ENCODE measurements at regions not wholly inside any gene's neighbourhood (a gene's known extent, or its start where the extent isn't known, plus 50 kb on each side); places are given as distances from the start of the nearest gene placed in this dataset.

GRCh38 chr3:98644168-98644567, 50.8 kb upstream of the CPOX start:
- H3K27me3 Mint-ChIP-seq = peaks cover 5% of the 10 kb centered on the region

GRCh38 chr3:98645039-98645438, 51.6 kb upstream of the CPOX start:
- Mint-ChIP-seq H3K36me3 (no peaks in the 10 kb centered on the region), H3K27me3 (peaks cover 5% of the 10 kb centered on the region), H3K27ac (peak overlapping the region in 1 of 3 donors; percentile 56), H3K9me3 (peaks cover 0 to 2% (median 0%) of the 10 kb centered on the region in 7 donors), H3K4me1 (no peaks in the 10 kb centered on the region), H3K4me3 (no peak overlapping the region)
- no peak overlapping the region for H3K27ac ChIP-seq (ENCODE audit: insufficient read depth, low read length, poor library complexity, severe bottlenecking)
- H3K9me3 ChIP-seq (ENCODE audit: control insufficient read depth in 2 of 2, low read length in 2 of 2) = no peaks in the 10 kb centered on the region
- ATAC-seq (ENCODE audit: low read depth in 2 of 2) = no peak
- H3K27me3 ChIP-seq (ENCODE audit: control insufficient read depth, insufficient read depth, low read length) = peaks cover 2% of the 10 kb centered on the region
- DNase-seq = no peak
- no peaks in the 10 kb centered on the region for H3K36me3 ChIP-seq (ENCODE audit: control insufficient read depth, insufficient read depth, low read length)
- H3K4me1 ChIP-seq (ENCODE audit: control insufficient read depth, insufficient read depth, low read length, poor library complexity, severe bottlenecking) = no peaks in the 10 kb centered on the region
- no peak overlapping the region for H3K4me3 ChIP-seq (ENCODE audit: low read depth, low read length)

More at GRCh38 chr3:98644168-98644567, 50.8 kb upstream of the CPOX start:
- ATAC-seq (ENCODE audit: low read depth in 2 of 2) (no peak), DNase-seq (no peak)
- Histone ChIP-seq H3K27ac (ENCODE audit: insufficient read depth, low read length, poor library complexity, severe bottlenecking) (no peak overlapping the region), H3K36me3 (ENCODE audit: control insufficient read depth, insufficient read depth, low read length) (no peaks in the 10 kb centered on the region), H3K27me3 (ENCODE audit: control insufficient read depth, insufficient read depth, low read length) (peaks cover 2% of the 10 kb centered on the region), H3K4me1 (ENCODE audit: control insufficient read depth, insufficient read depth, low read length, poor library complexity, severe bottlenecking) (no peaks in the 10 kb centered on the region), H3K9me3 (ENCODE audit: control insufficient read depth in 2 of 2, low read length in 2 of 2) (no peaks in the 10 kb centered on the region), H3K4me3 (ENCODE audit: low read depth, low read length) (no peak overlapping the region)
- Mint-ChIP-seq H3K4me3 (no peak overlapping the region), H3K4me1 (no peaks in the 10 kb centered on the region), H3K36me3 (no peaks in the 10 kb centered on the region), H3K27ac (peak overlapping the region in 2 of 3 donors; percentile 27 to 86), H3K9me3 (peaks cover 0 to 7% (median 2%) of the 10 kb centered on the region in 7 donors)

- Mint-ChIP-seq H3K36me3 (no peaks in the 10 kb centered on the region), H3K27me3 (peaks cover 14% of the 10 kb centered on the region), H3K9me3 (peaks cover 0 to 1% (median 0%) of the 10 kb centered on the region in 7 donors), H3K27ac (no peak overlapping the region), H3K4me1 (no peaks in the 10 kb centered on the region), H3K4me3 (no peak overlapping the region)
- Histone ChIP-seq H3K27me3 (ENCODE audit: control insufficient read depth, insufficient read depth, low read length) (peaks cover 6% of the 10 kb centered on the region), H3K9me3 (ENCODE audit: control insufficient read depth in 2 of 2, low read length in 2 of 2) (no peaks in the 10 kb centered on the region), H3K36me3 (ENCODE audit: control insufficient read depth, insufficient read depth, low read length) (no peaks in the 10 kb centered on the region), H3K27ac (ENCODE audit: insufficient read depth, low read length, poor library complexity, severe bottlenecking) (no peak overlapping the region), H3K4me3 (ENCODE audit: low read depth, low read length) (no peak overlapping the region), H3K4me1 (ENCODE audit: control insufficient read depth, insufficient read depth, low read length, poor library complexity, severe bottlenecking) (no peaks in the 10 kb centered on the region)
- DNase-seq (no peak), ATAC-seq (ENCODE audit: low read depth in 2 of 2) (no peak)
Measured at GRCh38 chr3:98646680-98647079, 53.3 kb upstream of the CPOX start.

- Mint-ChIP-seq H3K27me3 (peaks cover 19% of the 10 kb centered on the region), H3K4me1 (no peaks in the 10 kb centered on the region), H3K4me3 (no peak overlapping the region), H3K27ac (no peak overlapping the region), H3K36me3 (no peaks in the 10 kb centered on the region), H3K9me3 (peaks cover 0 to 1% (median 0%) of the 10 kb centered on the region in 7 donors)
- no peaks in the 10 kb centered on the region for H3K9me3 ChIP-seq (ENCODE audit: control insufficient read depth in 2 of 2, low read length in 2 of 2)
- no peaks in the 10 kb centered on the region for H3K36me3 ChIP-seq (ENCODE audit: control insufficient read depth, insufficient read depth, low read length)
- DNase-seq (no peak), ATAC-seq (ENCODE audit: low read depth in 2 of 2) (no peak)
- no peak overlapping the region for H3K4me3 ChIP-seq (ENCODE audit: low read depth, low read length)
- H3K4me1 ChIP-seq (ENCODE audit: control insufficient read depth, insufficient read depth, low read length, poor library complexity, severe bottlenecking) = no peaks in the 10 kb centered on the region
- no peak overlapping the region for H3K27ac ChIP-seq (ENCODE audit: insufficient read depth, low read length, poor library complexity, severe bottlenecking)
- peaks cover 6% of the 10 kb centered on the region for H3K27me3 ChIP-seq (ENCODE audit: control insufficient read depth, insufficient read depth, low read length)
Measured at GRCh38 chr3:98647197-98647596, 53.8 kb upstream of the CPOX start.

- Histone ChIP-seq H3K27ac (ENCODE audit: insufficient read depth, low read length, poor library complexity, severe bottlenecking) (no peak overlapping the region), H3K9me3 (ENCODE audit: control insufficient read depth in 2 of 2, low read length in 2 of 2) (no peaks in the 10 kb centered on the region), H3K36me3 (ENCODE audit: control insufficient read depth, insufficient read depth, low read length) (no peaks in the 10 kb centered on the region), H3K4me1 (ENCODE audit: control insufficient read depth, insufficient read depth, low read length, poor library complexity, severe bottlenecking) (no peaks in the 10 kb centered on the region), H3K4me3 (ENCODE audit: low read depth, low read length) (no peak overlapping the region), H3K27me3 (ENCODE audit: control insufficient read depth, insufficient read depth, low read length) (peaks cover 4% of the 10 kb centered on the region)
- H3K9me3 Mint-ChIP-seq = peaks cover 0 to 1% (median 0%) of the 10 kb centered on the region in 7 donors
- H3K36me3 Mint-ChIP-seq = no peaks in the 10 kb centered on the region
- H3K4me3 Mint-ChIP-seq = no peak overlapping the region
- H3K27me3 Mint-ChIP-seq = peaks cover 18% of the 10 kb centered on the region
- H3K27ac Mint-ChIP-seq = no peak overlapping the region
- ATAC-seq (ENCODE audit: low read depth in 2 of 2) = no peak
- H3K4me1 Mint-ChIP-seq = no peaks in the 10 kb centered on the region
- DNase-seq = no peak
Measured at GRCh38 chr3:98650971-98651779, 57.8 kb upstream of the CPOX start.

- H3K36me3 ChIP-seq (ENCODE audit: control insufficient read depth, insufficient read depth, low read length) = no peaks in the 10 kb centered on the region
- DNase-seq (no peak), ATAC-seq (ENCODE audit: low read depth in 2 of 2) (no peak)
- Mint-ChIP-seq H3K27ac (no peak overlapping the region), H3K27me3 (peaks cover 18% of the 10 kb centered on the region), H3K4me3 (no peak overlapping the region), H3K9me3 (no peaks in the 10 kb centered on the region), H3K4me1 (no peaks in the 10 kb centered on the region), H3K36me3 (no peaks in the 10 kb centered on the region)
- H3K4me3 ChIP-seq (ENCODE audit: low read depth, low read length) = no peak overlapping the region
- H3K27ac ChIP-seq (ENCODE audit: insufficient read depth, low read length, poor library complexity, severe bottlenecking) = no peak overlapping the region
- H3K27me3 ChIP-seq (ENCODE audit: control insufficient read depth, insufficient read depth, low read length) = peaks cover 4% of the 10 kb centered on the region
- no peaks in the 10 kb centered on the region for H3K4me1 ChIP-seq (ENCODE audit: control insufficient read depth, insufficient read depth, low read length, poor library complexity, severe bottlenecking)
- no peaks in the 10 kb centered on the region for H3K9me3 ChIP-seq (ENCODE audit: control insufficient read depth in 2 of 2, low read length in 2 of 2)
Measured at GRCh38 chr3:98651780-98652077, 58.3 kb upstream of the CPOX start.

- no peak for DNase-seq
- Histone ChIP-seq H3K9me3 (ENCODE audit: control insufficient read depth in 2 of 2, low read length in 2 of 2) (no peaks in the 10 kb centered on the region), H3K27me3 (ENCODE audit: control insufficient read depth, insufficient read depth, low read length) (peaks cover 13% of the 10 kb centered on the region), H3K36me3 (ENCODE audit: control insufficient read depth, insufficient read depth, low read length) (no peaks in the 10 kb centered on the region), H3K4me3 (ENCODE audit: low read depth, low read length) (no peak overlapping the region), H3K27ac (ENCODE audit: insufficient read depth, low read length, poor library complexity, severe bottlenecking) (no peak overlapping the region), H3K4me1 (ENCODE audit: control insufficient read depth, insufficient read depth, low read length, poor library complexity, severe bottlenecking) (no peaks in the 10 kb centered on the region)
- Mint-ChIP-seq H3K36me3 (no peaks in the 10 kb centered on the region), H3K9me3 (no peaks in the 10 kb centered on the region), H3K27ac (no peak overlapping the region), H3K27me3 (peaks cover 26% of the 10 kb centered on the region), H3K4me1 (peaks cover 0 to 4% (median 0%) of the 10 kb centered on the region in 4 donors), H3K4me3 (no peak overlapping the region)
- no peak for ATAC-seq (ENCODE audit: low read depth in 2 of 2)
Measured at GRCh38 chr3:98655666-98656065, 62.3 kb upstream of the CPOX start.

GRCh38 chr3:98657457-98657856, 64.0 kb upstream of the CPOX start:
- H3K9me3 Mint-ChIP-seq = no peaks in the 10 kb centered on the region
- ATAC-seq (ENCODE audit: low read depth in 2 of 2) (peak in 1 of 2 donors; percentile 55), DNase-seq (peak in 1 of 3 donors; percentile 64)
- no peaks in the 10 kb centered on the region for H3K9me3 ChIP-seq (ENCODE audit: control insufficient read depth in 2 of 2, low read length in 2 of 2)
- no peak overlapping the region for H3K4me3 Mint-ChIP-seq
- peaks cover 18% of the 10 kb centered on the region for H3K27me3 Mint-ChIP-seq
- H3K4me3 ChIP-seq (ENCODE audit: low read depth, low read length) = no peak overlapping the region
- H3K27ac ChIP-seq (ENCODE audit: insufficient read depth, low read length, poor library complexity, severe bottlenecking) = no peak overlapping the region
- peaks cover 14% of the 10 kb centered on the region for H3K27me3 ChIP-seq (ENCODE audit: control insufficient read depth, insufficient read depth, low read length)
- peaks cover 0 to 4% (median 0%) of the 10 kb centered on the region in 4 donors for H3K4me1 Mint-ChIP-seq
- no peak overlapping the region for H3K27ac Mint-ChIP-seq
- no peaks in the 10 kb centered on the region for H3K36me3 Mint-ChIP-seq
- no peaks in the 10 kb centered on the region for H3K4me1 ChIP-seq (ENCODE audit: control insufficient read depth, insufficient read depth, low read length, poor library complexity, severe bottlenecking)
- no peaks in the 10 kb centered on the region for H3K36me3 ChIP-seq (ENCODE audit: control insufficient read depth, insufficient read depth, low read length)
